Activated T-cell treated with anti-CD3 and anti-CD28 coated beads, Interleukin-2, amount 50 U/mL, for 72 hours (primary cell): ENCODE measurements at regions not wholly inside any gene's neighbourhood (a gene's known extent, or its start where the extent isn't known, plus 50 kb on each side); places are given as distances from the start of the nearest gene placed in this dataset.
"Not testable (repeated sequence)": the region's sequence is repeated elsewhere in the genome, so short reads cannot be mapped to it uniquely, and the experiment has no call there.

ENCODE experiments used
- ATAC-seq, 2 donors: fragments of 150-1000 bp; cut with Tn5 transposase; replicated peaks in 1 of 2; 2 replicates each; pipeline ENCODE4 v1.10.0; 2021; ENCODE audit warnings: moderate library complexity in 2 of 2, mild to moderate bottlenecking in 1 of 2
- DNase-seq, 2 donors: peaks; one replicate each; pipeline ENCODE4 v3.0.0; 2021 to 2022; ENCODE audit warnings: mixed read lengths in 1 of 2
- H3K27ac Mint-ChIP-seq: one replicate; pipeline ENCODE4 v1.8.0; 2022; ENCODE audit warnings: mild to moderate bottlenecking, moderate library complexity, mixed read lengths
- H3K27me3 Mint-ChIP-seq: one replicate; pipeline ENCODE4 v1.8.0; 2022; ENCODE audit warnings: low read depth, mixed read lengths
- H3K36me3 Mint-ChIP-seq, 2 donors: one replicate each; pipeline ENCODE4 v1.8.0; 2022; ENCODE audit warnings: mixed read lengths in 2 of 2, mild to moderate bottlenecking in 1 of 2; ENCODE audit not compliant: insufficient read depth in 2 of 2
- H3K4me1 Mint-ChIP-seq: one replicate; pipeline ENCODE4 v1.8.0; 2022; ENCODE audit warnings: low read depth, mixed read lengths
- H3K4me3 Mint-ChIP-seq, 2 donors: one replicate each; pipeline ENCODE4 v1.8.0; 2022; ENCODE audit warnings: mild to moderate bottlenecking in 2 of 2, mixed read lengths in 2 of 2, moderate library complexity in 2 of 2
- H3K9me3 Mint-ChIP-seq, 2 donors: one replicate each; pipeline ENCODE4 v1.8.0; 2022; ENCODE audit warnings: mixed read lengths in 2 of 2

GRCh38 chr9:115305543-115305942, 187.6 kb upstream of the TNC start:
- ATAC-seq = no peak
- Mint-ChIP-seq H3K9me3 (peaks cover 0 to 2% of the 10 kb centered on the region in 2 donors), H3K4me1 (no peaks in the 10 kb centered on the region), H3K36me3 (no peaks in the 10 kb centered on the region), H3K27ac (no peak overlapping the region), H3K27me3 (no peaks in the 10 kb centered on the region), H3K4me3 (no peak overlapping the region)
- DNase-seq = no peak

DNA sequence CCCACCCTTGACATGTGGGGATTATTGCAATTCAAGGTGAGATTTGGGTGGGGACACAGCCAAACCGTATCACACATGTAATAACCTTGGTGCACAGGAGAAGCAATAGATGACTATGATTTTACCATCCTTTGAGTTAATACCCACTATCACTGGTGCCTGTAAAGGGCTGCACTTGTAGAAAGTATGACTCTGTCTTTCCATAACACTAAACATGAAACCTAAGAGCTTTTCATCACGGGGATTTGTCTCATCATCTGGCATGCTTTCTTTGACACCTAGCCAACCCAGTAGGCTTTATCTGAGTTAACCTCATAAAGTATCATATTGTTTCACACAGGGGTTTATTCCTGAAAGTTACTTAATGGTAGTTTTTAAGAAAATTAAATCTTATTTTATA, 188.9 kb upstream of the TNC start:
- no peaks in the 10 kb centered on the region for H3K36me3 Mint-ChIP-seq
- H3K4me3 Mint-ChIP-seq = no peak overlapping the region
- no peaks in the 10 kb centered on the region for H3K4me1 Mint-ChIP-seq
- peaks cover 0 to 2% of the 10 kb centered on the region in 2 donors for H3K9me3 Mint-ChIP-seq
- ATAC-seq (peak; percentile 58 to 68), DNase-seq (no peak)
- no peaks in the 10 kb centered on the region for H3K27me3 Mint-ChIP-seq
- H3K27ac Mint-ChIP-seq = no peak overlapping the region

DNA sequence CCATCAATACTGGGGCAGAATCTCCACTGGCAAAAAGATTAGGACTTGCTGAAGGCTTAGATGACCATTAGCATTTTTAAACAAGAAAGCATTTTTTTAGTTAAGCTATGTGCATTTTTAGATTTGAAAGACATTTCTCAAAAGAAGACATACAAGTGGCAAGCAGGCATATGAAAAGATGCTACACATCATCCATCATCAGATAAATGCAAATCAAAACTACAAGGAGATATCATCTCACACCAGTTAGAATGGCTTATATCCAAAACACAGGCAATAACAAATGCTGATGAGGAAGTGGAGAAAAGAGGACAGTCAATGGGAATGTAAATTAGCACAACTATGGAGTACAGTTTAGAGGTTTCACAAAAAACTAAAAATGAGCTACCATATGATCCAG, 195.6 kb upstream of the TNC start:
- H3K4me3 Mint-ChIP-seq = no peak overlapping the region
- peaks cover 0 to 4% of the 10 kb centered on the region in 2 donors for H3K36me3 Mint-ChIP-seq
- no peak for DNase-seq
- no peak overlapping the region for H3K27ac Mint-ChIP-seq
- peaks cover 0 to 12% of the 10 kb centered on the region in 2 donors for H3K9me3 Mint-ChIP-seq
- peaks cover 6% of the 10 kb centered on the region for H3K27me3 Mint-ChIP-seq
- no peak for ATAC-seq
- no peaks in the 10 kb centered on the region for H3K4me1 Mint-ChIP-seq

GRCh38 chr9:115326461-115326860, 208.5 kb upstream of the TNC start:
- H3K27me3 Mint-ChIP-seq = peaks cover 5% of the 10 kb centered on the region
- ATAC-seq (no peak), DNase-seq (no peak)
- H3K27ac Mint-ChIP-seq = no peak overlapping the region
- H3K4me1 Mint-ChIP-seq = no peaks in the 10 kb centered on the region
- H3K4me3 Mint-ChIP-seq = no peak overlapping the region
- H3K9me3 Mint-ChIP-seq = peaks cover 0 to 4% of the 10 kb centered on the region in 2 donors
- no peaks in the 10 kb centered on the region for H3K36me3 Mint-ChIP-seq

GRCh38 chr9:115327436-115328122, 209.6 kb upstream of the TNC start:
- ATAC-seq (no peak), DNase-seq (no peak)
- Mint-ChIP-seq H3K27ac (no peak overlapping the region), H3K4me1 (no peaks in the 10 kb centered on the region), H3K27me3 (no peaks in the 10 kb centered on the region), H3K4me3 (no peak overlapping the region), H3K9me3 (no peaks in the 10 kb centered on the region), H3K36me3 (no peaks in the 10 kb centered on the region)

DNA sequence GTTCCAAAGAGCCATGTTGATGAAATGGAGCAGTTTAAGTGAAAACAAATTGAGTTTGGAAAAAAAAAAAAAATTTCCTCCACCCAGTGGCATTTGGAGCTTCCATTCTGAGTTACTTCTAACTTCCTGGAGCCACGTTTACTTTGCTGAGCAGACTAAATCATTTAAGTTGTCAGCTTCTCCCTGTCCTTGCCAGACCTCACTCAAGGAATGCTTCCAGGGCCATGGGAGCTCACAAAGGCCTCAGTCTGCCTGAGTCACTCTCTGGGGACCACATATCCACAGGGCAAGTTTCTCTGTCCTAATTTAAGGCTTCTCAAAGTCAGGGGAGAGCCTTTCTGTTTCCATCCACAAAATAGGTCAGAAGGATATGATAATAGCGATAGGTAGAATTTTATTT, 210.3 kb upstream of the TNC start:
- H3K9me3 Mint-ChIP-seq = no peaks in the 10 kb centered on the region
- ATAC-seq (no peak), DNase-seq (no peak)
- H3K4me1 Mint-ChIP-seq = no peaks in the 10 kb centered on the region
- H3K36me3 Mint-ChIP-seq = no peaks in the 10 kb centered on the region
- H3K27me3 Mint-ChIP-seq = no peaks in the 10 kb centered on the region
- no peak overlapping the region for H3K27ac Mint-ChIP-seq
- H3K4me3 Mint-ChIP-seq = no peak overlapping the region

DNA sequence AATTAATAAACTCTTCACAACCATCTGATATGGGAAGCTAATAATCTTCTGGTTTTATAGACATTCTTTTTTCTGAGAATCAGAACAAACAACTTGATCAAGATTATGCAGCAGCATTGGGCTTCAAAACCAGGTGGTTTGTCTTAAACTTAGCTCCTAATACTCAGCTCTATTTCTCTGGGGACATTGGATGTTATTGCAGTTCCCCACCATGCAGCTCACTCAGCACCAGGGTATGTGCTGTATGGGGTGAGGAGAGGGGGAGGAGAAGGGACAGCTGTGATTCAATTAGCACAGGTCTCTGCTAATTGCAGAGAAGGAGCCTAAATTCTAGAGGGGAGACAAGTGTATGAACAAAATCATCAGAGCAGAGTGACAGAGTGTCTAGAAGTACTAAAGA, 210.7 kb upstream of the TNC start:
- no peak overlapping the region for H3K4me3 Mint-ChIP-seq
- no peak for DNase-seq
- H3K4me1 Mint-ChIP-seq = no peaks in the 10 kb centered on the region
- no peaks in the 10 kb centered on the region for H3K27me3 Mint-ChIP-seq
- no peaks in the 10 kb centered on the region for H3K36me3 Mint-ChIP-seq
- no peaks in the 10 kb centered on the region for H3K9me3 Mint-ChIP-seq
- H3K27ac Mint-ChIP-seq = no peak overlapping the region
- no peak for ATAC-seq

GRCh38 chr9:115333277-115334070, 215.5 kb upstream of the TNC start:
- ATAC-seq (no peak), DNase-seq (no peak)
- peaks cover 5% of the 10 kb centered on the region for H3K27me3 Mint-ChIP-seq
- no peak overlapping the region for H3K4me3 Mint-ChIP-seq
- no peaks in the 10 kb centered on the region for H3K9me3 Mint-ChIP-seq
- H3K4me1 Mint-ChIP-seq = no peaks in the 10 kb centered on the region
- no peak overlapping the region for H3K27ac Mint-ChIP-seq
- H3K36me3 Mint-ChIP-seq = no peaks in the 10 kb centered on the region

- no peaks in the 10 kb centered on the region for H3K4me1 Mint-ChIP-seq
- H3K4me3 Mint-ChIP-seq = no peak overlapping the region
- H3K9me3 Mint-ChIP-seq = no peaks in the 10 kb centered on the region
- H3K27ac Mint-ChIP-seq = no peak overlapping the region
- ATAC-seq = no peak
- no peak for DNase-seq
- H3K27me3 Mint-ChIP-seq = peaks cover 6% of the 10 kb centered on the region
- no peaks in the 10 kb centered on the region for H3K36me3 Mint-ChIP-seq
These were observed 217.5 kb upstream of the TNC start for GRCh38 chr9:115335439-115335838.

DNA sequence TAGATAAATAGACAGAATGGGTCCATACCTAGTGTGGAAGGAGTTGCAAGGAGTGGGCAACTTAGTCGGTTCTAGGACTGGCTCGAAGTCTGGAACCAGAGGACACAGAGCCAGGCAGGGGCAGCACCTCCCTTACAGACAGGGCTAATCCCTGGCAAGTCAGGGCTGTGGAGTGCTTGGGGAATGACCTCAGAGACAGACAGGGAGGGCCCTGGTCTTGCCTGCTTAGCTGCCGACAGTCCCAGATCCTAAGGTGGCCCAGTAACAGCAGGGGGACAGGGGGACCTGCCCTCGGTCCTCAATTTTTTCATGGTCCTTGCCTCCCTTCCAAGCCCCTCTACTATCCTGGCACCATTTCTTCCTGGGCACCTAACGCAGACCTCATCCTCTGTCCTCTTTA, 222.4 kb upstream of the TNC start:
- Mint-ChIP-seq H3K4me3 (no peak overlapping the region), H3K9me3 (no peaks in the 10 kb centered on the region), H3K27ac (no peak overlapping the region), H3K36me3 (no peaks in the 10 kb centered on the region), H3K4me1 (no peaks in the 10 kb centered on the region), H3K27me3 (peaks cover 29% of the 10 kb centered on the region)
- DNase-seq (no peak), ATAC-seq (no peak)

DNA sequence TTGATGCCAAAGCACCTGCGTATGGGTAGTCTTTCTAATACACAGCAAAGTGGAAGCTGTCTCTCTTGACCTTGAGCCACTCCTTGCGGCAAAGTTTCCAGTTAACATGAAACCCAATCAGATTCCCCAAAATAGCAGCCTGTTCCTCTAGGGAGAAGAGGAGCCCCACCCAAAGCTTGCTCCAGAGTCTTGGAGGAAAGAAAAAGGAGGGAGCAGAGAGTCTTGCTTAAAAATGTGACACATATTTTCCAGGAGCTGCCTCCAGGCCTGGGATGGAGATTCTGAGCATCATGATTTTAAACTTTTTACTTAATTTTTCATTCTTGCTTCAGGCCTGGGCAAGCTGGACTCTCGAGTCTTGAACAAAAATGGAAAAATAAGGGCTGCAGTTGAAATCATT, 223.5 kb upstream of the TNC start:
- ATAC-seq (no peak), DNase-seq (no peak)
- Mint-ChIP-seq H3K4me3 (no peak overlapping the region), H3K4me1 (no peaks in the 10 kb centered on the region), H3K9me3 (no peaks in the 10 kb centered on the region), H3K27ac (no peak overlapping the region), H3K27me3 (peaks cover 29% of the 10 kb centered on the region), H3K36me3 (no peaks in the 10 kb centered on the region)

DNA sequence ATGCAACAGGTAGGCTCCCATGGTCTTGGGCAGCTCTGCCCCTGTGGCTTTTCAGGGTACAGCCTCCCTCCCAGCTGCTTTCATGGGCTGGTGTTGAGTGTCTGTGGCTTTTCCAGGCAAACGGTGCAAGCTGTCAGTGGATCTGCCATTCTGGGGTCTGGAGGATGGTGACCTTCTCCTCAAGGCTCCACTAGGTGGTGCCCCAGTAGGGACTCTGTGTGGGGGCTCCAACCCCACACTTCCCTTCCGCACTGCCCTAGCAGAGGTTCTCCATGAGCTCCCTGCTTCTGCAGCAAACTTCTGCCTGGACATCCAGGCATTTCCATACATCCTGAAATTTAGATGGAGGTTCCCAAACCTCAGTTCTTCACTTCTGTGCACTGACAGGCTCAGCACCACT, 229.8 kb upstream of the TNC start:
- H3K4me3 Mint-ChIP-seq, H3K9me3 Mint-ChIP-seq, H3K4me1 Mint-ChIP-seq, ATAC-seq, H3K36me3 Mint-ChIP-seq, DNase-seq, H3K27me3 Mint-ChIP-seq, H3K27ac Mint-ChIP-seq: not testable (repeated sequence)

DNA sequence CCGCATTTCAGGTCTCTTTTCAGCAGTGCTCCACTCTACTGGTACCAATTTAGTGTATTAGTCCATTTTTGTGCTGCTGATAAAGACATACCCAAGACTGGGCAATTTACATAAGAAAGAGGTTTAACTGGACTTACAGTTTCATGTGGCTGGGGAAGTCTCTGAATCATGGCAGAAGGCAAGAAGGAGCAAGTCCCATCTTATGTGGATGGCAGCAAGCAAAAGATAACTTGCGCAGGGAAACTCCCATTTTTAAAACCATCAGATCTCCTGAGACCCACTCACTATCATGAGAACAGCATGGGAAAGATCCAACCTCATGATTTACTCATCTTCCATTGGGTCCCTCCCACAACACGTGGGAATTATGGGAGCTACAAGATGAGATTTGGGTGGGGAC, 231.0 kb upstream of the TNC start:
- not testable (repeated sequence) for H3K4me3 Mint-ChIP-seq, ATAC-seq, H3K9me3 Mint-ChIP-seq, H3K36me3 Mint-ChIP-seq, DNase-seq, H3K27ac Mint-ChIP-seq, H3K4me1 Mint-ChIP-seq, H3K27me3 Mint-ChIP-seq

DNA sequence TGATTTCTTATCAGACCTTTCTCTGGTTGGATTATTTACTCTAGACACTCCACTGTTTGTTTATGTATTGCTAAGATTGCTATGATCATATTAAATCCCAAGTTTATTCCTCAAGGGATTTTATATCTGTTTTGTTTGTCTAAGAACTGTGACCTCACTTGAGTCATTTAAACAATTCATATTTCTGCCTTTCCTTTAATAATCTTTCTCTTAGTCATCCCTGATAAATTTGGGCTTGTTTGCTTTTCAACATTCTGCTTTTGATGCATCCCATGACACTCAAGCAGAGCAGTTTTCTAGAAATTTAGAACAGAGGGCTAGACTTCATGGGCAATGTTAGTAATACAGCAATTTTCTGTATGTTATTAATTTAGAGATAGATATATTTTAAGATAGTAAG, 231.6 kb upstream of the TNC start:
- DNase-seq (no peak), ATAC-seq (no peak)
- H3K27me3 Mint-ChIP-seq = no peaks in the 10 kb centered on the region
- H3K4me1 Mint-ChIP-seq = no peaks in the 10 kb centered on the region
- no peak overlapping the region for H3K4me3 Mint-ChIP-seq
- H3K36me3 Mint-ChIP-seq = no peaks in the 10 kb centered on the region
- H3K27ac Mint-ChIP-seq = no peak overlapping the region
- peaks cover 4 to 6% of the 10 kb centered on the region in 2 donors for H3K9me3 Mint-ChIP-seq
